Central memory CD8-positive, alpha-beta T cell (primary cell): ENCODE measurements at regions not wholly inside any gene's neighbourhood (a gene's known extent, or its start where the extent isn't known, plus 50 kb on each side); places are given as distances from the start of the nearest gene placed in this dataset.

Experiments
- ATAC-seq: fragments of 150-1000 bp; cut with Tn5 transposase; replicated peaks from 2 replicates; pipeline ENCODE4 v1.10.0; 2022; ENCODE audit warnings: mild to moderate bottlenecking, moderate FRiP score, moderate number of reproducible peaks; ENCODE audit not compliant: poor library complexity, severe bottlenecking; ENCODE audit errors: extremely low read depth
- DNase-seq, 2 donors: peaks; one replicate each; pipeline ENCODE4 v3.0.0; 2021; ENCODE audit warnings: low spot score in 2 of 2
- H3K27ac Mint-ChIP-seq: one replicate; pipeline ENCODE4 v1.8.0; 2022; ENCODE audit warnings: low read depth, mild to moderate bottlenecking, moderate library complexity, mixed read lengths
- H3K27me3 Mint-ChIP-seq: one replicate; pipeline ENCODE4 v1.8.0; 2022; ENCODE audit warnings: mixed read lengths
- H3K36me3 Mint-ChIP-seq: one replicate; pipeline ENCODE4 v1.8.0; 2022; ENCODE audit warnings: mild to moderate bottlenecking, moderate library complexity, mixed read lengths; ENCODE audit not compliant: insufficient read depth
- H3K4me1 Mint-ChIP-seq: one replicate; pipeline ENCODE4 v1.8.0; 2022; ENCODE audit warnings: mixed read lengths
- H3K4me3 Mint-ChIP-seq: one replicate; pipeline ENCODE4 v1.8.0; 2022; ENCODE audit warnings: mild to moderate bottlenecking, moderate library complexity, mixed read lengths
- H3K9me3 Mint-ChIP-seq: one replicate; pipeline ENCODE4 v1.8.0; 2022; ENCODE audit warnings: mixed read lengths

DNA sequence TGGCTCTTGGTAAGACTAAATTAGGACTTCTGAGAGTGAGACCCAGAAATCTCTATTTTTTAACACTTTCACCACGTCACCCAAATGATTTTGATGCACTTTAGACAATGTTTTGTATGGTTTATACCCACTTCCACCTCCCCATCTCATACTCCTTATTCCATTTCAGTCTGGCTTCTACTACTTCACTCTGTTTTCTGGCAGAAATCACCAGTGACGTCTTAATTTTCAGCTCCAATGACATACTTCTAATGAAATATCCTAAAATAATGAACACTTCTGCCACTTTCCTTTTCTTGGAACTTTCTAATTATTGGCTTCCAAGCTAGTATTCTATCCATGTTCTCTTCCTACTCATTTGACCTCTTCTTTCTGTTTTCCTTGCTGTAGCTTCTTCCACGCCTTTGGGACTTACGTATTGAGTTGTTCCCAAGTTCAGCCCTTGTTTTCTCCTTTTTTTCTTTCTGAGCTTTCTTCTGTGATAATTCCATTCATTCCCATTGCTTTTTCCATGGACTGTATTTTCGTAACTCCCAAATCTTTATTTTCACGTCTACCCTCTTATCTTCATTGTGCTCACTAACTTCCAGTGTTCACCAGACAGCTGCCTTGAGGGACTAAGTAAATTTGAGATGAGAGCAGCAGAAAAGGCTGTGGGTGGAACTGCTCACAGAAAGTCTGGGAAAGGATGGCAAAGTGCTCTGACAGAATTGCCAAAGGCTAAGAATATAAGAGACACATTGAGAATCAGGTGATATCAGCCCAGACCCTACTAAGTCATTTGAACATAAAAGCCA, 115.8 kb downstream of the CAPZA3 start:
- H3K4me3 Mint-ChIP-seq = no peak overlapping the region

DNA sequence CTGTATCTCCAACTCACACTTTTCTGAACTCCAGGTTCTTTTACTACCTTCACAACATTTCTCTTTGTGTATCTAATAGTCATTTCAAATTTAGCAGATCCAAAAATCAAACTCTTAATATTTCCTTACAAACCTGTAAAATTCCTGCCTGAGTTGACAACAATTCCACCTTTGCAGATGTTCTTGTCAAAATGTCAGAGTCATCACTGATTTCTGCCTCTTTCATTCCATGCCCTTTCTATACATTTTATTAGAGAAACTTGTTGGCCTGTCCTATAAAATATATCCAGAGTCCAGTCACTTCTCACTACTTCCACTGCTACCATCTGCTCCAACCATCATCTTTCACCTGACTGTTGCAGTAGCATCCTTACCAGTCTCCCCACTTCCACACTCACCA, 119.7 kb downstream of the CAPZA3 start:
- H3K9me3 Mint-ChIP-seq = no peaks in the 10 kb centered on the region
- ATAC-seq (no peak), DNase-seq (no peak)
- no peak overlapping the region for H3K4me3 Mint-ChIP-seq
- no peaks in the 10 kb centered on the region for H3K27me3 Mint-ChIP-seq
- no peaks in the 10 kb centered on the region for H3K36me3 Mint-ChIP-seq
- H3K27ac Mint-ChIP-seq = no peak overlapping the region
- H3K4me1 Mint-ChIP-seq = no peaks in the 10 kb centered on the region

More for the DNA sequence above, 115.8 kb downstream of the CAPZA3 start:
- ATAC-seq = no peak
- no peaks in the 10 kb centered on the region for H3K9me3 Mint-ChIP-seq
- no peak overlapping the region for H3K27ac Mint-ChIP-seq
- DNase-seq = no peak
- H3K4me1 Mint-ChIP-seq = no peaks in the 10 kb centered on the region
- H3K27me3 Mint-ChIP-seq = no peaks in the 10 kb centered on the region
- H3K36me3 Mint-ChIP-seq = no peaks in the 10 kb centered on the region

DNA sequence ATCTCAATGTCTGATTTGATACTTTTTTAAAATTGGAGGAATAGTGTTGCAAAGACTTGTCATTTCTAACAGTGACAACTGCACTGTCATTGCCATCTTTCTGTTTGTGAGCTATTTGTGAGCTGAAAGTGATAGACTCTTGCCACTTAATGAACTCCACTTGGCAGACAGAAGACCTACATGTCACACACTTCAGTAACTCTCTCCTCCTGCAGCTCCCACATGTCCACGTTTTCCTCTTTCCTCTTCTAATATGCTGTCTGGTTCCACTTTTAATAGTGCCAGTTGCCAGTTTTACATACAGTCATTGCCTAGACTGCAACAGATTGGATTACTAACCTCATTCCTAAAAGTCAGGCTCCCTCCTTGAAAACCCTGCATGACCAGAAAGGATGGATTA, 121.5 kb downstream of the CAPZA3 start:
- H3K4me3 Mint-ChIP-seq = no peak overlapping the region
- no peaks in the 10 kb centered on the region for H3K9me3 Mint-ChIP-seq
- no peak overlapping the region for H3K27ac Mint-ChIP-seq
- H3K27me3 Mint-ChIP-seq = no peaks in the 10 kb centered on the region
- no peaks in the 10 kb centered on the region for H3K36me3 Mint-ChIP-seq
- no peak for ATAC-seq
- no peak for DNase-seq
- H3K4me1 Mint-ChIP-seq = no peaks in the 10 kb centered on the region

DNA sequence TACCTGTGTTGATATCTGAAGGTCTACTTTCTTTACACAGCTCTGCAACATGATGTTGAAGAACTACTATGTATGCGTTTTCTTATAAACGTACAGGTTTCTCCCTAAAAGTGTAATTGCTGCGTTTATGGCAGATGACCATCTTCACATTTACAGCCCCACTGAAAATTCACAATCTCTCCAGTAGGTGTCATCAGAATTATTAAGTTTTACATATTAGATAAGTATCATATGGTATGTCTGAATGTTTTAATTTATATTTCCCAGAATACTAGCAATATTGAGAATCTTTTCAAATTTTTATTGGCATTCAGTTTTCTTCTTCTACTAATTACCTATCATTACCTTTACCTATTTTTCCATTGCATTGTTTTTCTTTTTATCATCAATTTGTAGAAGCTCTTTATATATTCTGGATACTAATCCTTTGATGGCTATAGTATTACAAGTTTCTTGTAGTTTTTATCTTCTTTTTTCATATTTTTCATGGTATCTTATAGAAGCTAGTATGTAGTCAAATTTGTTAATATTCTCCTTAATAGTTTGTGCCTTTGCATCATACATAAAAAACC, 123.5 kb downstream of the CAPZA3 start:
- no peaks in the 10 kb centered on the region for H3K36me3 Mint-ChIP-seq
- H3K27ac Mint-ChIP-seq = no peak overlapping the region
- no peak for DNase-seq
- H3K4me3 Mint-ChIP-seq = no peak overlapping the region
- no peaks in the 10 kb centered on the region for H3K9me3 Mint-ChIP-seq
- no peak for ATAC-seq
- no peaks in the 10 kb centered on the region for H3K4me1 Mint-ChIP-seq
- peaks cover 11% of the 10 kb centered on the region for H3K27me3 Mint-ChIP-seq

GRCh38 chr12:18863769-18864500, 126.0 kb downstream of the CAPZA3 start:
- Mint-ChIP-seq H3K4me1 (no peaks in the 10 kb centered on the region), H3K36me3 (no peaks in the 10 kb centered on the region), H3K4me3 (no peak overlapping the region), H3K9me3 (no peaks in the 10 kb centered on the region), H3K27me3 (peaks cover 11% of the 10 kb centered on the region), H3K27ac (no peak overlapping the region)
- ATAC-seq (no peak), DNase-seq (no peak)

DNA sequence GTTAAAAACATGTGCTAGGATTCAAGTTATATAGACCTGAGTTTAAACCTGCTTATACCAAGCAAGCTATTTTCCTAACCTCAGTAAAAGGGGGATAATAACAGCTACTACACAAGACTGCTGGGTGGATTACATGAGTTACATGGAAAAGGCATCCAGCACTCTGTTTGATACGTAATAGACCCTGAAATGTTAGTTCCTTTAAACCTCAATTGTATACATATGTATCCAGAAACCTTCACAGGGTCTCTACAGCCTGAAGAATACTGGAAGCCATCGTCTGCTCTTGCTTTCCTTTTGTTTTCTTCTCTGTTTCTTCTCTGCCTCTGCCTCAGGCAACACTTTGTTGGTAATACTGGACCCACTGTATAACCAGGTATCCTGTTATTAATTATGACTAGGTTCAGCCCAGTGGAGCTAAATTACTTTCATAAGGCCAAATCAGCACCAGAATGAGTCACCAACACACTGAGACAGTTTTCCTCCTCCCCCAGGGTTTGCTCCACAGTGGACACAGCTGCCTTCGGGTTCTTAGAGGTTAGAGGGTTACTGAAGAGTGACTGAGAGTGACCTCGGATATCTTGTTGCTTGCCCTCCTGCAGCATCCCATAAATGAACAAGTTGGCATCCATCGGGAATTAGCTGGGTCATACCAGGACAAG, 127.1 kb downstream of the CAPZA3 start:
- DNase-seq (no peak), ATAC-seq (no peak)
- Mint-ChIP-seq H3K27me3 (peaks cover 11% of the 10 kb centered on the region), H3K36me3 (no peaks in the 10 kb centered on the region), H3K9me3 (no peaks in the 10 kb centered on the region), H3K4me3 (no peak overlapping the region), H3K27ac (no peak overlapping the region), H3K4me1 (no peaks in the 10 kb centered on the region)

DNA sequence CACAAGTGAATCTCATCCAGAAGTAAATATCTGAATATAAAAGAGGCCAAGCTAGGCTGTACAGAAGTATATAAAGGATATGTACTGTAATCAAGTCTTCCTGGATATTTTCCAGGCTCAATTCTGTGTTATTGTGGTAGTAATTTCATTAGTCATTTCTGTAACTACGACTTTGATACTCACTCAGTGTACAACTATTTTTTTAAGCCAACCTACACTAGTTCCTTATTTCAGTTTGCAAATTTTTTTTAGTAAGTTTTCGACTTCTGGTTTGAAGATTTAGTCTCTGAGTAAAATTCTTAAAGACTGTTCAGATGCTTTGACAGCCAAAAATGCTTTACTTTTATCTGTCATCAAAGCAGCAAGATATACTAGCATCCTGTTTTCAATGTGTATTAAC, 130.8 kb downstream of the CAPZA3 start:
- no peak overlapping the region for H3K4me3 Mint-ChIP-seq
- no peaks in the 10 kb centered on the region for H3K9me3 Mint-ChIP-seq
- H3K36me3 Mint-ChIP-seq = no peaks in the 10 kb centered on the region
- ATAC-seq (no peak), DNase-seq (no peak)
- H3K27me3 Mint-ChIP-seq = peaks cover 11% of the 10 kb centered on the region
- no peak overlapping the region for H3K27ac Mint-ChIP-seq
- peaks cover 9% of the 10 kb centered on the region for H3K4me1 Mint-ChIP-seq

DNA sequence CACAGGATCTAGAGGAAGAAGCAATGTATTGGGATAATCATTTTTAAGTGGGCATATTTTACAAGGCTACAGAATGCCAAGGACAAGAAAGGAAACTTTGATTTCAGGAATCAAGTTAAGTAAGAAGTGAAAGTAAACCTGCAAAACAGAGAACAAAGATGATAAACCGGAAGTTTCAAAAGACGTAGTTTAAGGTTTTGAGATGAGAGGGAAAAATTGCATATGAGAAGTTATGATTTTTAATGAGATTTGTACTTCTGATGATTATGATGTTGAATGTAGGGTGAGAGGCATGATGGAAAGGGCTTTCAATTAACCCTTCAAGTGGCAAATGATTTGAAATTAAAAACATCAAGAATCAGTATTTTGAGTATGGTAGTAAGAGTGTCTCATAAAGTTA, 134.9 kb downstream of the CAPZA3 start:
- ATAC-seq (no peak), DNase-seq (no peak)
- peaks cover 9% of the 10 kb centered on the region for H3K4me1 Mint-ChIP-seq
- peak overlapping the region; percentile 51 for H3K4me3 Mint-ChIP-seq
- no peaks in the 10 kb centered on the region for H3K27me3 Mint-ChIP-seq
- H3K27ac Mint-ChIP-seq = peak overlapping the region; percentile 33
- H3K9me3 Mint-ChIP-seq = no peaks in the 10 kb centered on the region
- peaks cover 2% of the 10 kb centered on the region for H3K36me3 Mint-ChIP-seq

DNA sequence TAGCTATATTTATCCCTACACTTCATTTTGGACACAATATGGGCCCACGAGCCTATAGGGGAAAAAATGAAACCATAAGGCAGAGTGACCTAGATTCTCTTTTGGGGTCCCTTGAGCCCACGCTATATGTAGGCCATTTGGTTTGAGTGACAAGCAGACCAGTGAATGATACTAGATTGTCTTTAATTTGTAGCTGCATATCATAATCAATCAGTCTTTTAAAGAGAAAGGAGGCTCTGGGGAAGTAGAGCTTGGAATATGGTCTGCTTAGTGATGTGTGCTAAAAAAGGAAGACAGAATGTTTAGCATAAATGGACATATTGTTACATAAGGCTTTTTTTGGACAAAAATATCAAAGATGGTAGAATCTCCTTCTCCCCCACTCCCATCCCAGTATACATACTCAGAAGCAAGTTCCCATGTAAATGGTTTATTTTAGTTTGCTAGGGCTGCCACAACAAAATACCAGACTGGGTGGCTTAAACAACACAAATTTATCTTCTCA, 140.8 kb downstream of the CAPZA3 start:
- H3K4me1 Mint-ChIP-seq = no peaks in the 10 kb centered on the region
- H3K36me3 Mint-ChIP-seq = peaks cover 2% of the 10 kb centered on the region
- H3K4me3 Mint-ChIP-seq = no peak overlapping the region
- ATAC-seq (no peak), DNase-seq (no peak)
- no peaks in the 10 kb centered on the region for H3K9me3 Mint-ChIP-seq
- no peak overlapping the region for H3K27ac Mint-ChIP-seq
- H3K27me3 Mint-ChIP-seq = peaks cover under 1% of the 10 kb centered on the region

DNA sequence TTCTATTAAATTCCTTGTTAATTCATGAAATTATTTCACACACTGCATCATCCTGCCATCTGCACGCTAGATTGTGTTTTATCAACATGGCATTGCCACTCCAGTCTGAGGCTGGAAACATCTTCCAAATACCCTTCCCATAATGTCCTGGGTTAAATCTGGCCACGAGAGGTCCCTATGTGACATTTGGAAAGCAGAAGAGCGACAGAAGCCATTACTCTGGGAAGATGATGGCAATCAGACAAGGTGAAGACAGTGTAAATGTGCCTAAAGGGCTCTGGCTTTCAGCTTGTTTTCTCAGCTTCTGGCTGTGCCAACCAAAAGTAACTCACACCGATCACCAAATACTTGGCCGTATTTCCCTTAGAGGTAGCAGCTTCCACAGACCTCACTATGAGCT, 144.8 kb downstream of the CAPZA3 start:
- Mint-ChIP-seq H3K4me1 (no peaks in the 10 kb centered on the region), H3K4me3 (no peak overlapping the region), H3K27ac (no peak overlapping the region), H3K27me3 (peaks cover 9% of the 10 kb centered on the region), H3K9me3 (no peaks in the 10 kb centered on the region), H3K36me3 (no peaks in the 10 kb centered on the region)
- ATAC-seq (no peak), DNase-seq (no peak)

DNA sequence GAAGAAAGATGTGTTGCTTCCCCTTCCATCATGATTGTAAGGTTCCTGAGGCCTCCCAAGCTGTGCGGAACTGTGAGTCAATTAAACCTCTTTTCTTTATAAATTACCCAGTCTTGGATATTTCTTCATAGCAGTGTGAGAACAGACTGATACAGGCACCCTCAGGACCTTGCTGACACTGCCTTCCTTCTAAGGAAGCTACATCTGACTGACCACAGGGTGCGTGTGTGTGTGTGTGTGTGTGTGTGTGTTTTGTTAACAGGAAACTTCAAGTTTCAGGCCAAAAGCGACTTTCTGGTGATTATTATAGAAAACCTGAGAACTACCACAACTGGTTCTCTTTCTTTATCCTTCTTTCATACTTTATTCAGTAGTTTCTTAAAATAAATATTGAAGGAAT, 149.0 kb downstream of the CAPZA3 start:
- Mint-ChIP-seq H3K4me1 (no peaks in the 10 kb centered on the region), H3K36me3 (peaks cover 2% of the 10 kb centered on the region), H3K4me3 (no peak overlapping the region), H3K27me3 (peaks cover 9% of the 10 kb centered on the region), H3K9me3 (no peaks in the 10 kb centered on the region), H3K27ac (no peak overlapping the region)
- ATAC-seq (no peak), DNase-seq (no peak)

- no peaks in the 10 kb centered on the region for H3K9me3 Mint-ChIP-seq
- DNase-seq (no peak), ATAC-seq (no peak)
- no peak overlapping the region for H3K4me3 Mint-ChIP-seq
- H3K36me3 Mint-ChIP-seq = peaks cover 2% of the 10 kb centered on the region
- no peaks in the 10 kb centered on the region for H3K4me1 Mint-ChIP-seq
- H3K27ac Mint-ChIP-seq = no peak overlapping the region
- peaks cover 9% of the 10 kb centered on the region for H3K27me3 Mint-ChIP-seq
Observed at GRCh38 chr12:18887368-18887767, 149.4 kb downstream of the CAPZA3 start.
